Testis (tissue), 2 donors: ENCODE measurements at regions not wholly inside any gene's neighbourhood (a gene's known extent, or its start where the extent isn't known, plus 50 kb on each side); places are given as distances from the start of the nearest gene placed in this dataset.

ENCODE experiments used
- DNase-seq: peaks from one replicate; pipeline ENCODE4 v3.0.0-alpha.2; 2019
- H3K27ac ChIP-seq, 2 donors: fragments of 200-600 bp; sonication (generic); one replicate each; pipeline ENCODE4 v1.5.1; 2019
- H3K27me3 ChIP-seq: fragments of 200-600 bp; sonication (generic); one replicate; pipeline ENCODE4 v1.5.1; 2019
- H3K36me3 ChIP-seq: fragments of 200-600 bp; sonication (generic); one replicate; pipeline ENCODE4 v1.5.1; 2017; ENCODE audit warnings: low read depth; ENCODE audit errors: missing control alignments
- H3K4me1 ChIP-seq: fragments of 200-600 bp; sonication (generic); one replicate; pipeline ENCODE4 v1.5.1; 2019
- H3K4me3 ChIP-seq, 2 donors: fragments of 200-600 bp; sonication (generic); one replicate each; pipeline ENCODE4 v1.5.1; 2017 to 2019
- H3K9me3 ChIP-seq: fragments of 200-600 bp; sonication (generic); one replicate; pipeline ENCODE4 v1.5.1; 2017
- CTCF ChIP-seq, 3 experiments: fragments of 450-650 bp in 2 of 3; fragments of 200-600 bp in 1 of 3; sonication (generic) in 1 of 3; IDR thresholded peaks; one replicate each; pipeline ENCODE4 v1.5.1; 2016 to 2019; ENCODE audit warnings: antibody characterized with exemption in 3 of 3, mild to moderate bottlenecking in 2 of 3, moderate library complexity in 1 of 3
- POLR2A ChIP-seq: fragments of 450-650 bp; IDR thresholded peaks from one replicate; pipeline ENCODE4 v1.6.1; 2017; ENCODE audit warnings: antibody characterized with exemption, mild to moderate bottlenecking, moderate library complexity
- WGBS, 2 donors: methylation state at CpG; one replicate each; pipeline ENCODE4 v1.1.5; 2018; 5-methylcytosine and 5-hydroxymethylcytosine counted together
- intact Hi-C: fragments of 100-400 bp; cut with DNase I; formaldehyde crosslinking; loops from one replicate; pipeline ENCODE4 v1.15.1; 2023; ENCODE audit warnings: low total_unique reads

GRCh38 chr9:81266086-81266485, 423.3 kb downstream of the TLE1 start:
- Histone ChIP-seq H3K9me3 (no peaks in the 10 kb centered on the region), H3K36me3 (no peaks in the 10 kb centered on the region), H3K27ac (no peak overlapping the region), H3K27me3 (no peaks in the 10 kb centered on the region), H3K4me3 (no peak overlapping the region), H3K4me1 (no peaks in the 10 kb centered on the region)
- no peak for DNase-seq
- WGBS, 2 donors, result 47 to 49% methylated on average over 2 of the region's 2 CpGs
- no peak for TF ChIP-seq CTCF (IDR thresholded peaks at IDR 0.05)
- TF ChIP-seq POLR2A, result no peak
- intact Hi-C loops, result no loop called here

GRCh38 chr9:81264516-81264915, 424.8 kb downstream of the TLE1 start:
- Histone ChIP-seq H3K4me1 (no peaks in the 10 kb centered on the region), H3K9me3 (no peaks in the 10 kb centered on the region), H3K36me3 (no peaks in the 10 kb centered on the region), H3K27me3 (no peaks in the 10 kb centered on the region), H3K27ac (no peak overlapping the region), H3K4me3 (no peak overlapping the region)
- intact Hi-C loops, result no loop called here
- WGBS, 2 donors, result 70 to 71% methylated on average over 5 of the region's 5 CpGs
- TF ChIP-seq POLR2A (no peak), CTCF (IDR thresholded peaks at IDR 0.05) (no peak)
- DNase-seq, result no peak

- Histone ChIP-seq H3K27me3 (no peaks in the 10 kb centered on the region), H3K36me3 (no peaks in the 10 kb centered on the region), H3K27ac (no peak overlapping the region), H3K4me1 (no peaks in the 10 kb centered on the region), H3K4me3 (no peak overlapping the region), H3K9me3 (no peaks in the 10 kb centered on the region)
- DNase-seq, result no peak
- intact Hi-C loops, result no loop called here
- no peak for TF ChIP-seq CTCF (IDR thresholded peaks at IDR 0.05)
- TF ChIP-seq POLR2A, result no peak
- WGBS, 2 donors, result 89 to 92% methylated on average over 2 of the region's 2 CpGs
Measured at GRCh38 chr9:81259896-81260295, 429.5 kb downstream of the TLE1 start.

GRCh38 chr9:81256368-81256767, 433.0 kb downstream of the TLE1 start:
- TF ChIP-seq CTCF (IDR thresholded peaks at IDR 0.05) (no peak), POLR2A (no peak)
- intact Hi-C loops, result no loop called here
- H3K36me3 ChIP-seq, result no peaks in the 10 kb centered on the region
- no peak overlapping the region for H3K4me3 ChIP-seq
- DNase-seq, result no peak
- H3K27me3 ChIP-seq, result no peaks in the 10 kb centered on the region
- H3K27ac ChIP-seq, result no peak overlapping the region
- H3K4me1 ChIP-seq, result no peaks in the 10 kb centered on the region
- no peaks in the 10 kb centered on the region for H3K9me3 ChIP-seq

GRCh38 chr9:81250606-81251005, 438.7 kb downstream of the TLE1 start:
- no peaks in the 10 kb centered on the region for H3K9me3 ChIP-seq
- no peaks in the 10 kb centered on the region for H3K36me3 ChIP-seq
- WGBS, 2 donors, result 93% methylated on average over 1 of the region's 1 CpG
- H3K27me3 ChIP-seq, result no peaks in the 10 kb centered on the region
- no peaks in the 10 kb centered on the region for H3K4me1 ChIP-seq
- H3K27ac ChIP-seq, result no peak overlapping the region
- intact Hi-C loops, result no loop called here
- no peak overlapping the region for H3K4me3 ChIP-seq
- no peak for DNase-seq
- TF ChIP-seq POLR2A (no peak), CTCF (IDR thresholded peaks at IDR 0.05) (no peak)
